Ishikawa (cell line): ENCODE measurements at regions not wholly inside any gene's neighbourhood (a gene's known extent, or its start where the extent isn't known, plus 50 kb on each side); places are given as distances from the start of the nearest gene placed in this dataset.

Experiments
- CEBPB ChIP-seq: IDR thresholded peaks from 2 replicates; pipeline ENCODE4 v1.6.1; 2012
- CREB1 ChIP-seq: IDR thresholded peaks from 2 replicates; pipeline ENCODE4 v1.6.1; 2012; ENCODE audit warnings: low read depth
- EGR1 ChIP-seq: IDR thresholded peaks from 2 replicates; pipeline ENCODE4 v1.6.1; 2012
- EP300 ChIP-seq: IDR thresholded peaks from 2 replicates; pipeline ENCODE4 v1.6.1; 2012; ENCODE audit warnings: borderline replicate concordance
- FOXM1 ChIP-seq: IDR thresholded peaks from 2 replicates; pipeline ENCODE4 v1.6.1; 2012; ENCODE audit warnings: low read depth, borderline replicate concordance
- NFIC ChIP-seq: IDR thresholded peaks from 2 replicates; pipeline ENCODE4 v1.6.1; 2012
- RAD21 ChIP-seq: IDR thresholded peaks from 2 replicates; pipeline ENCODE4 v1.6.1; 2012; ENCODE audit warnings: low read depth
- TAF1 ChIP-seq: IDR thresholded peaks from 2 replicates; pipeline ENCODE4 v1.6.1; 2012; ENCODE audit warnings: low read depth, mild to moderate bottlenecking
- TCF12 ChIP-seq: IDR thresholded peaks from 2 replicates; pipeline ENCODE4 v1.6.1; 2012; ENCODE audit warnings: low read depth
- TEAD4 ChIP-seq: IDR thresholded peaks from 2 replicates; pipeline ENCODE4 v1.6.1; 2012
- YY1 ChIP-seq: IDR thresholded peaks from 2 replicates; pipeline ENCODE4 v1.6.1; 2012; ENCODE audit warnings: low read depth
- ZBTB7A ChIP-seq: IDR thresholded peaks from 2 replicates; pipeline ENCODE4 v1.6.1; 2012; ENCODE audit warnings: low read depth
- TF ChIP-seq, protein P1 (sequence below): IDR thresholded peaks from 2 replicates; pipeline ENCODE4 v1.6.1; 2012
- TF ChIP-seq, protein P2 (sequence below): IDR thresholded peaks from 2 replicates; pipeline ENCODE4 v1.6.1; 2012; ENCODE audit warnings: low read depth, mild to moderate bottlenecking
- TF ChIP-seq, protein P3 (sequence below): IDR thresholded peaks from 2 replicates; pipeline ENCODE4 v1.6.1; 2012

DNA sequence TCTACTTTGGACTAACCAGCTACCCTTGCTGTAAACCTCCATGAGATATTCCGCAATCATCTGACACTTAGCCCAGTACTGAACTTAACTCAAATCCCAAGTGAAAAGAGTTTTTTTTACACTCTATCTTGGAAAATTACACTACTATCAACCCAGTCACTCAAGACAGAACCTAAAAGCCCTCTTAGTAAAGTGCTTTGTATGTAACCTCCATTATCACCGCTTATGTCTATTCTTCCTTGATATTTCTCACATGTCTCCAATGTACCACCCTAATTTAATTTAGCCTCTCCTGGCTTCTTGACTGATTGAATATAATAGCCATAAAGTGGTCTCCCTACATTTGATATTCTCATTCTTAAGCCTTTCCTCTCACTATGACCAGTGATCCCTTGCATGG is 168.8 kb upstream of the SYT1 start:
- TF ChIP-seq TCF12 (no peak), YY1 (no peak), ZBTB7A (no peak), TAF1 (no peak), TEAD4 (no peak), EGR1 (no peak), EP300 (no peak), FOXM1 (no peak), CEBPB (no peak), CREB1 (no peak), RAD21 (no peak)
- TF ChIP-seq, protein P1, sequence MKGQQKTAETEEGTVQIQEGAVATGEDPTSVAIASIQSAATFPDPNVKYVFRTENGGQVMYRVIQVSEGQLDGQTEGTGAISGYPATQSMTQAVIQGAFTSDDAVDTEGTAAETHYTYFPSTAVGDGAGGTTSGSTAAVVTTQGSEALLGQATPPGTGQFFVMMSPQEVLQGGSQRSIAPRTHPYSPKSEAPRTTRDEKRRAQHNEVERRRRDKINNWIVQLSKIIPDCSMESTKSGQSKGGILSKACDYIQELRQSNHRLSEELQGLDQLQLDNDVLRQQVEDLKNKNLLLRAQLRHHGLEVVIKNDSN = no peak
- TF ChIP-seq, protein P2, sequence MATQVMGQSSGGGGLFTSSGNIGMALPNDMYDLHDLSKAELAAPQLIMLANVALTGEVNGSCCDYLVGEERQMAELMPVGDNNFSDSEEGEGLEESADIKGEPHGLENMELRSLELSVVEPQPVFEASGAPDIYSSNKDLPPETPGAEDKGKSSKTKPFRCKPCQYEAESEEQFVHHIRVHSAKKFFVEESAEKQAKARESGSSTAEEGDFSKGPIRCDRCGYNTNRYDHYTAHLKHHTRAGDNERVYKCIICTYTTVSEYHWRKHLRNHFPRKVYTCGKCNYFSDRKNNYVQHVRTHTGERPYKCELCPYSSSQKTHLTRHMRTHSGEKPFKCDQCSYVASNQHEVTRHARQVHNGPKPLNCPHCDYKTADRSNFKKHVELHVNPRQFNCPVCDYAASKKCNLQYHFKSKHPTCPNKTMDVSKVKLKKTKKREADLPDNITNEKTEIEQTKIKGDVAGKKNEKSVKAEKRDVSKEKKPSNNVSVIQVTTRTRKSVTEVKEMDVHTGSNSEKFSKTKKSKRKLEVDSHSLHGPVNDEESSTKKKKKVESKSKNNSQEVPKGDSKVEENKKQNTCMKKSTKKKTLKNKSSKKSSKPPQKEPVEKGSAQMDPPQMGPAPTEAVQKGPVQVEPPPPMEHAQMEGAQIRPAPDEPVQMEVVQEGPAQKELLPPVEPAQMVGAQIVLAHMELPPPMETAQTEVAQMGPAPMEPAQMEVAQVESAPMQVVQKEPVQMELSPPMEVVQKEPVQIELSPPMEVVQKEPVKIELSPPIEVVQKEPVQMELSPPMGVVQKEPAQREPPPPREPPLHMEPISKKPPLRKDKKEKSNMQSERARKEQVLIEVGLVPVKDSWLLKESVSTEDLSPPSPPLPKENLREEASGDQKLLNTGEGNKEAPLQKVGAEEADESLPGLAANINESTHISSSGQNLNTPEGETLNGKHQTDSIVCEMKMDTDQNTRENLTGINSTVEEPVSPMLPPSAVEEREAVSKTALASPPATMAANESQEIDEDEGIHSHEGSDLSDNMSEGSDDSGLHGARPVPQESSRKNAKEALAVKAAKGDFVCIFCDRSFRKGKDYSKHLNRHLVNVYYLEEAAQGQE = no peak

DNA sequence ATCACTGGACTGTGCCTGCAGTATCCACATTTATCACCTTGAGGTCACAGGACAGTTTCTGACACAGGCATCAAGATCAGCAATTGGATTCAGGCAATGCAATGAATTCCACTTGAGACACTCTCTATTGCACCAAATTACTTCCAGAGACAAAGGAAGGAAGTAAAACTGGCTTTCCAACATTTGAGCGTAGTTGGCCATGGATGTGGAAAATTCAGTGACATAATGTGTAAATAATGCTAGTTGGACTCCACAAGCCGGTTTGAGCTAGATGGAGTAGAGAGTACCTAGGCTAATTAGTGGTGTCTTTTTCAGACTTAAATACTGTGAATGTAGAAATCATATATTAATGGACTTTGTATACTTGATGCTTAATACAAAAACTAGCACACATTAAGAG is 168.3 kb upstream of the SYT1 start:
- TF ChIP-seq EP300 (peak; percentile 66; the same call in 1 of the 2 replicates), TEAD4 (peak; percentile 50; the same call in 1 of the 2 replicates), TCF12 (peak; percentile 57), FOXM1 (no peak), YY1 (no peak), TAF1 (no peak), EGR1 (no peak), CREB1 (no peak), CEBPB (no peak), NFIC (peak; percentile 69)
- TF ChIP-seq, protein P2 = no peak
- TF ChIP-seq, protein P3, sequence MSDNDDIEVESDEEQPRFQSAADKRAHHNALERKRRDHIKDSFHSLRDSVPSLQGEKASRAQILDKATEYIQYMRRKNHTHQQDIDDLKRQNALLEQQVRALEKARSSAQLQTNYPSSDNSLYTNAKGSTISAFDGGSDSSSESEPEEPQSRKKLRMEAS = no peak

DNA sequence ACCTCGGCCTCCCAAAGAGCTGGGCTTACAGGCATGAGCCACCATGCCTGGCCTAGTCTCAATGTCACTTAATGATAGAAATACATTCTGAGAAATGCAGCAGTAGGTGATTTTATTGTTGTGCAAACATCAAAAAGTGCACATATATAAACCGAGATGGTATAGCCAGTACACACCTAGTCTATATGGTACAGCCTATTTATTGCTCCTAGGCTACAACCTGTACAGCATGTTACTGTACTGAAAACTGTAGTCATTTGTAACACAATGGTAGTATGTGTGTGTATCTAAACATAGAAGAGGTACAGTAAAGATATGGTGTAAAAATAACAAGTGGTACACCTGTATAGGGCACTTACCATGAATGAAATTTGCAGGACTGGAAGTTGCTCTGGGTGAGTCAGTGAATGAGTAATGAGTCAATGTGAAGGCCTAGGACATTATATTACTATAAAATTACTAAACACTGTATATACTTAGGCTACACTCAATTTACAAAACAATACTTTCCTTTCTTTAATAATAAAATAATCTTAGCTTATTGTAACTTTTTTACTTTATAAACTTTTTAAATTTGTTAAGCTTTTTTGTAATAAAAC is 166.7 kb upstream of the SYT1 start:
- TF ChIP-seq CREB1 (no peak), YY1 (no peak), FOXM1 (no peak), NFIC (no peak), EP300 (no peak), EGR1 (no peak), RAD21 (no peak), ZBTB7A (no peak), TAF1 (no peak), TEAD4 (no peak), CEBPB (no peak), TCF12 (no peak)
- TF ChIP-seq, protein P3 = no peak
- TF ChIP-seq, protein P2 = no peak
- TF ChIP-seq, protein P1 = no peak

DNA sequence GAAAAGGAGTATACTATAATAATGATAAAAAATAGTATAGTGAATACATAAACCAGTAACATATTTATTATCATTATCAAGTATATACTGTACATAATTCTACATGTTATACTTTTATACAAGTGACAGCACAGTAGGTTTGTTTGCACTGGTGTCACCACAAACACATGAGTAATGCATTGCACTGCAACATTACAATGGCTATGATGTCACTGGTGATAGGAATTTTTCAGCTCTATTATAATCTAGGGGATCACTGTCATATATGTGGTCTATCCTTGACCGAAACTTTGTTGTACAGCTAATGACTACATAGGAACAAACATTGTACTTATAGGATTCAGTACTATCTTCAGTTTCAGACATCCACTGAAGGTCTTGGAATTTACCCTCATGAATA is 165.8 kb upstream of the SYT1 start:
- TF ChIP-seq FOXM1 (no peak), ZBTB7A (no peak), CREB1 (no peak), TCF12 (no peak), NFIC (no peak), RAD21 (no peak), TAF1 (no peak), EP300 (no peak), TEAD4 (no peak), YY1 (no peak), CEBPB (no peak), EGR1 (no peak)
- TF ChIP-seq, protein P1 = no peak
- TF ChIP-seq, protein P3 = no peak
- TF ChIP-seq, protein P2 = no peak
